ENCODE measurements at regions not wholly inside any gene's neighbourhood (a gene's known extent, or its start where the extent isn't known, plus 50 kb on each side); places are given as distances from the start of the nearest gene placed in this dataset.
A peak's percentile ranks its signal among the peaks of the same experiment; 100 is the strongest.

DNA sequence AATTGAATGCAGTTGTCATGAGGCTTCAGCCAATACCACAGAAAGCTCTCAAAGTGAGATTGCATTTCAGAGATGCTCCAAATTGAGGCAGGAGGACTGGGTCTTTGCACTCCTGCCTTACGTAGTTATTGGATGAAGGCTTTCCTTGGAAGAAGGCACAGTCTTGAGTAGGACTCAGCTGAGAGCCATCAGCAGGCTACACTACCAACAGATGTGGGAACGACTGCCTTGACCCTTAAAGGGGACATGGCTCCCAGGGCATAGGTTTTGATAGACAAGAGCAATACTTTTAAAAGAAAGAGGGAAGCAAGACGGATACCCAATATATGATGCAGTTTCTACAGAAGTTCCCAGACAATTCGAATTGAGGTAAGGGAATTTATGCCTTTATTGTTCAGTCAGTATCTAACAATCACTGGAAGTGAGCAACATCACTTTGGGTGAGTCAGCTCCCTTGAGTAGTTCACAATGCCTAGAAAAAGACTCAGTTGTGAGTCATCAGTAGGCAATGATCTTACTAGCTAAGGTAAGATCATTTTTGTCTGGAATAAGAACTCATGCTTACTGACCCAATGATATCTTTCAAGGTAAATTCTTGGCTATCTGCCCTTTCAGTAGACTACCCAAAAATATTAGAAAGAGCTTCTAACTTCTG lies 390.8 kb downstream of the GJA1 start:
- TF ChIP-seq, protein P1, sequence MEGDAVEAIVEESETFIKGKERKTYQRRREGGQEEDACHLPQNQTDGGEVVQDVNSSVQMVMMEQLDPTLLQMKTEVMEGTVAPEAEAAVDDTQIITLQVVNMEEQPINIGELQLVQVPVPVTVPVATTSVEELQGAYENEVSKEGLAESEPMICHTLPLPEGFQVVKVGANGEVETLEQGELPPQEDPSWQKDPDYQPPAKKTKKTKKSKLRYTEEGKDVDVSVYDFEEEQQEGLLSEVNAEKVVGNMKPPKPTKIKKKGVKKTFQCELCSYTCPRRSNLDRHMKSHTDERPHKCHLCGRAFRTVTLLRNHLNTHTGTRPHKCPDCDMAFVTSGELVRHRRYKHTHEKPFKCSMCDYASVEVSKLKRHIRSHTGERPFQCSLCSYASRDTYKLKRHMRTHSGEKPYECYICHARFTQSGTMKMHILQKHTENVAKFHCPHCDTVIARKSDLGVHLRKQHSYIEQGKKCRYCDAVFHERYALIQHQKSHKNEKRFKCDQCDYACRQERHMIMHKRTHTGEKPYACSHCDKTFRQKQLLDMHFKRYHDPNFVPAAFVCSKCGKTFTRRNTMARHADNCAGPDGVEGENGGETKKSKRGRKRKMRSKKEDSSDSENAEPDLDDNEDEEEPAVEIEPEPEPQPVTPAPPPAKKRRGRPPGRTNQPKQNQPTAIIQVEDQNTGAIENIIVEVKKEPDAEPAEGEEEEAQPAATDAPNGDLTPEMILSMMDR (conservative IDR thresholded peaks at IDR 0.05; ENCODE audit: low read depth, low read length) = no peak
- no peak overlapping the region for H3K4me3 ChIP-seq (ENCODE audit: low read length)
- peak; percentile 72 for DNase-seq (ENCODE audit: low read depth)

DNA sequence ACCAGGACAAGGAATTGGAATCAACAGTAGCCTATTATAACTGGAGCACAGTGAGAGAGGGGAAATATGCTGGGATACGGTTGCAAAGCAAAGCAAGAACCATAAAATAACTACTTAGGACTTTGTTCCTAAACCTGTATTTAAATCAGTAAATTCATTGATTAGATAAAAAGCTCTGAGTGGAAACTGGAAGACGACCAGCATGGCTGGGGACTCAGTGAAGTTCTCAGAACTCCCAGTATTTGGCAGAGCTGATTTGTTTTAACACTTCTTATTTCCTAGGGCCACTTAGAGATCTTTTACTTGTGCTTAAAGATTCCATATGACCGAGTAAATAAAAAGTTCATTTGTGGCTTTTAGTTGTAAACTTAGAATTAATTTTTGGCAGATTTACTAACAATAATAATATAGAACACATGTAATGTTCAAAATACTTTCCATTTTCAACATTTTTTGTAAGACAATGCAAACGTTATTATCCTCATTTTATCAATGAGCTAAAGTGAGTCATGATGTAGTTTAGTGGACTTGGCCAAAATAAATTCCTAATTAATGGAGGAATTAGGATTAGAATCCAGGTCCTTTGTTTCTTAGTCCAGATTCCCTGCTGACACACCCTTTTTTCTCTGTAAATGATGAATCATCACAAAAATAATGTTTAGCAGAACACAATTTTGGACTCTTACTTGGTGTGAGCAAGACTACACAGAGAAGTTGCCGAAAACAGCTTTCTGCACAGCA lies 392.9 kb downstream of the GJA1 start:
- no peak for DNase-seq (ENCODE audit: low read depth)
- TF ChIP-seq, protein P1 (conservative IDR thresholded peaks at IDR 0.05; ENCODE audit: low read depth, low read length) = no peak
- no peak overlapping the region for H3K4me3 ChIP-seq (ENCODE audit: low read length)

GRCh38 chr6:121830736-121831135 lies 395.3 kb downstream of the GJA1 start:
- DNase-seq (ENCODE audit: low read depth) = no peak
- TF ChIP-seq, protein P1 (conservative IDR thresholded peaks at IDR 0.05; ENCODE audit: low read depth, low read length) = no peak
- H3K4me3 ChIP-seq (ENCODE audit: low read length) = no peak overlapping the region

- TF ChIP-seq, protein P1 (conservative IDR thresholded peaks at IDR 0.05; ENCODE audit: low read depth, low read length) = no peak
- DNase-seq (ENCODE audit: low read depth) = no peak
- H3K4me3 ChIP-seq (ENCODE audit: low read length) = no peak overlapping the region
These were observed 400.2 kb downstream of the GJA1 start for GRCh38 chr6:121835662-121836061.

- DNase-seq (ENCODE audit: low read depth) = no peak
- no peak overlapping the region for H3K4me3 ChIP-seq (ENCODE audit: low read length)
- TF ChIP-seq, protein P1 (conservative IDR thresholded peaks at IDR 0.05; ENCODE audit: low read depth, low read length) = no peak
These were observed 402.2 kb downstream of the GJA1 start for GRCh38 chr6:121837545-121838229.

DNA sequence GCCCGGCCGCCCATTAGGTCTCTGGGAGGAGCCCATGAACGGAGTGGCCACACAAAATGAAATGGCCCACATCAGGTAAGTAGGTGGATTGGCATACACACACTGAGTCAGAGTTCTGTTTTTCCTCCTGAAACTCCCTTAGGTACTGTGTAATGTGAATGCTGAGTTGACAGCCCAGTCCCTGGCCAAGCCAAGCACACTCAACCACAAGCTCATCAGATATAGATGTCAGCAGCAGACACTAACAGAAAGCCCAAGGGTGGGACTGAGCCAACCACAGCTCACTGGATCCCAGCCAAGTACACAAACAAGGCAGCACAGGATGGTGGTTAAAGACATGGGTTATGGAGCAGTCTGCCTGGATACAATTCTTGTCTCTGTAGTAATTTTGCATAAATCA lies 403.4 kb downstream of the GJA1 start:
- TF ChIP-seq, protein P1 (conservative IDR thresholded peaks at IDR 0.05; ENCODE audit: low read depth, low read length) = no peak
- no peak for DNase-seq (ENCODE audit: low read depth)
- H3K4me3 ChIP-seq (ENCODE audit: low read length) = no peak overlapping the region
